PFSK-1 (cell line): ENCODE measurements at regions not wholly inside any gene's neighbourhood (a gene's known extent, or its start where the extent isn't known, plus 50 kb on each side); places are given as distances from the start of the nearest gene placed in this dataset.

Source experiments
- FOXP2 ChIP-seq: optimal IDR thresholded peaks from 2 replicates; pipeline ENCODE3; 2011; ENCODE audit warnings: borderline replicate concordance, control low read depth, inconsistent platforms; ENCODE audit not compliant: insufficient read depth; ENCODE audit errors: extremely low read length, extremely low read depth
- POLR2AphosphoS5 ChIP-seq: IDR thresholded peaks from 2 replicates; pipeline ENCODE4 v1.6.1; 2012; ENCODE audit warnings: low read depth, mild to moderate bottlenecking, control low read depth, low read length, moderate library complexity
- SIN3A ChIP-seq: IDR thresholded peaks from 2 replicates; pipeline ENCODE4 v1.6.1; 2012; ENCODE audit warnings: mild to moderate bottlenecking, low read length, moderate library complexity, borderline replicate concordance; ENCODE audit not compliant: insufficient read depth
- TAF1 ChIP-seq: IDR thresholded peaks from 2 replicates; pipeline ENCODE4 v1.6.1; 2012; ENCODE audit warnings: low read length, control low read depth, borderline replicate concordance; ENCODE audit not compliant: insufficient read depth
- TF ChIP-seq, protein P1 (sequence below), 2 experiments: IDR thresholded peaks; 2 replicates each; pipeline versions ENCODE4 v1.6.1 to v1.8.0; 2011 to 2012; ENCODE audit warnings: low read depth in 2 of 2, low read length in 2 of 2, control low read depth in 1 of 2, inconsistent platforms in 1 of 2, mild to moderate bottlenecking in 1 of 2, moderate library complexity in 1 of 2; ENCODE audit not compliant: insufficient read depth in 1 of 2

DNA sequence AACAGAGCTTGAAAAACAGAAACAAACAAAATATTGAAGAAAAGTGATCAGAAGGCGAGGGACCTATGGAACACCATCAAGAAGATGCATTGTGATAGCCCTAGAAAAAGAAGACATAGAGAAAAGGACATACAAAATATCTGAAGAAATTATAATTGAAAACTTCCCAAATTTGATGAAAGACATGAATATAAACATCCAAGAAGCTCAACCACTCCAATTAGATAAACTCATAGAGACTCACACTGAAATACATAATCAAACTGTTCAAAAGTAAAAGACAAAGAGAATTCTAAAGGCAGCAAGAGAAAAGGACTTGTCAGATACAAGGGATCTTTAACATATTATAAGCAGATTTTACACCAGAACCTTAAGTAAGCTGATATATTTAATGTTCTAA is 869.8 kb downstream of the PCDH18 start:
- no peak for TF ChIP-seq FOXP2
- no peak for TF ChIP-seq TAF1
- no peak for TF ChIP-seq SIN3A
- TF ChIP-seq POLR2AphosphoS5, result no peak

DNA sequence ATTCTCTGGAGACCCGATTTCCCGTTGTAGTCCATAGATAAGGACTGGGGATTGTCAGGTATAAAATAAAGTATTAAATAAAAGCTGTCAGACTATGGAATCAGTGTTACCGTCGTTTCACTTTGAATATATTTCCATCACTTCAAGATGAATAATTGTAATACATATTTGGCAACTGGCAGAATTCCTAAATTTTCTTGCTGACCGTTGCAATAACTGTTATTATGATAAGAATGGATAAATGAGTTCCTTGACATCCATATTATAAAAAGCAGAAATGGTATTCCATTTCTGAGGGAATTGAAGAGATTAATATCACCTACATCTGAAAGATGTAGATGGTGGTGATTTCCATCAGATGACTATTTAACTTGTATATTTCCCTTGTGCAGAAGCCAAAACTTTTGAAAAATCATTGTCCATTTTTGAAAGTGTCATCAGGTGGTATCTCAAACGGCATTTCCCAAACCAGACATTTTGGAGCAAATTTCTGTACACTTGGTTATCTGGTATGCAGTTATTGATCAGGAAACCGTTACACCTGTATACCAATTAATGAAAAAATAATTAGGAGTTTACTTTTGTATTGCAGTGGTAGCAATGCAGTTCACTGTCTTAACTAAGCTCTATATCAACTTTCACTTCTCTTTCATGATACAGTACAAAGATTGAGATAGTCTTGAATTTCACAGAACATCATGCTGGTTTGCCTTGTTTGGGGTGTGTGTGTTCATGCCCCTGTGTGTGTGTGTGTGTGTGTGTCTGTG is 878.5 kb downstream of the PCDH18 start:
- no peak for TF ChIP-seq FOXP2
- TF ChIP-seq, protein P1, sequence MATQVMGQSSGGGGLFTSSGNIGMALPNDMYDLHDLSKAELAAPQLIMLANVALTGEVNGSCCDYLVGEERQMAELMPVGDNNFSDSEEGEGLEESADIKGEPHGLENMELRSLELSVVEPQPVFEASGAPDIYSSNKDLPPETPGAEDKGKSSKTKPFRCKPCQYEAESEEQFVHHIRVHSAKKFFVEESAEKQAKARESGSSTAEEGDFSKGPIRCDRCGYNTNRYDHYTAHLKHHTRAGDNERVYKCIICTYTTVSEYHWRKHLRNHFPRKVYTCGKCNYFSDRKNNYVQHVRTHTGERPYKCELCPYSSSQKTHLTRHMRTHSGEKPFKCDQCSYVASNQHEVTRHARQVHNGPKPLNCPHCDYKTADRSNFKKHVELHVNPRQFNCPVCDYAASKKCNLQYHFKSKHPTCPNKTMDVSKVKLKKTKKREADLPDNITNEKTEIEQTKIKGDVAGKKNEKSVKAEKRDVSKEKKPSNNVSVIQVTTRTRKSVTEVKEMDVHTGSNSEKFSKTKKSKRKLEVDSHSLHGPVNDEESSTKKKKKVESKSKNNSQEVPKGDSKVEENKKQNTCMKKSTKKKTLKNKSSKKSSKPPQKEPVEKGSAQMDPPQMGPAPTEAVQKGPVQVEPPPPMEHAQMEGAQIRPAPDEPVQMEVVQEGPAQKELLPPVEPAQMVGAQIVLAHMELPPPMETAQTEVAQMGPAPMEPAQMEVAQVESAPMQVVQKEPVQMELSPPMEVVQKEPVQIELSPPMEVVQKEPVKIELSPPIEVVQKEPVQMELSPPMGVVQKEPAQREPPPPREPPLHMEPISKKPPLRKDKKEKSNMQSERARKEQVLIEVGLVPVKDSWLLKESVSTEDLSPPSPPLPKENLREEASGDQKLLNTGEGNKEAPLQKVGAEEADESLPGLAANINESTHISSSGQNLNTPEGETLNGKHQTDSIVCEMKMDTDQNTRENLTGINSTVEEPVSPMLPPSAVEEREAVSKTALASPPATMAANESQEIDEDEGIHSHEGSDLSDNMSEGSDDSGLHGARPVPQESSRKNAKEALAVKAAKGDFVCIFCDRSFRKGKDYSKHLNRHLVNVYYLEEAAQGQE (IDR thresholded peaks at IDR 0.05; ENCODE audit: insufficient read depth in 1 of 2, low read depth in 2 of 2, low read length in 2 of 2), result no peak
- TF ChIP-seq SIN3A, result no peak
- no peak for TF ChIP-seq POLR2AphosphoS5
- no peak for TF ChIP-seq TAF1

DNA sequence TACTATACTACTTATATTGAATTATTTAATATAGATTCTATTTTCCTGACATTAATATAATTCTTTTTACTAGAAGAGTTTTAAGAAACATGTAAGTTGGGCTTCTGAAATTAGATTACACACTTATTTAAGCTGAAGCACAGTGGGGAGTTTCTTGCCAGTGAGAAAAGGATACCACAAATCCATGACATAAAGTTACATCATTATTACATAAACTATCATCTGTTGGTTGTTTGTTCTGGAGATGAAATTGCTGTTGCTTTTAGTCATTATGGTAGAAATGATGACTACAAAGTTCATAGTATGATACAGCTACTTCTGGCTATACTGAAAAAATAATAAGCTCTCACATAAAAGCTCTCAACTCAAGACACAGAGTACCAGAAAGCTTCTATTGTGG is 880.4 kb downstream of the PCDH18 start:
- TF ChIP-seq FOXP2 (no peak), TAF1 (no peak), SIN3A (no peak), POLR2AphosphoS5 (no peak)
- TF ChIP-seq, protein P1 (IDR thresholded peaks at IDR 0.05; ENCODE audit: insufficient read depth in 1 of 2, low read depth in 2 of 2, low read length in 2 of 2), result no peak

DNA sequence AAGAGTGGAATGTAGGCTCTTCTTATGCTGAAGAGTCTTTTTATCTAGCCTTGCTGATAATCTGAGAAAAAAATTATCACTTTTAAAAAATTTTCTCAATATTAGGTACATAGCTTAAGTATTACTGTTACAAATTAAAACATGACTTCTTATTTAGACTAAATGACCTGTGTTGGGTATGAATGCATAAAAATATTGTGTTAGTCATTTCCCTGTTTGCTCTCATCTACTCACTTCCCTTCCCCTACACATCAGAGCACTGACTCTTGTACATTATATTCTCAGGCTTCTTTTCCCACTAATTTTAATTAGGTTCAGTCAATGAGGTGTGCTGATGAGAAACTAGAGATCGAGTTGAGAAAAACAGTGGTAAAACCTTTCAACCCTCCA is 881.0 kb downstream of the PCDH18 start:
- TF ChIP-seq TAF1, result no peak

DNA sequence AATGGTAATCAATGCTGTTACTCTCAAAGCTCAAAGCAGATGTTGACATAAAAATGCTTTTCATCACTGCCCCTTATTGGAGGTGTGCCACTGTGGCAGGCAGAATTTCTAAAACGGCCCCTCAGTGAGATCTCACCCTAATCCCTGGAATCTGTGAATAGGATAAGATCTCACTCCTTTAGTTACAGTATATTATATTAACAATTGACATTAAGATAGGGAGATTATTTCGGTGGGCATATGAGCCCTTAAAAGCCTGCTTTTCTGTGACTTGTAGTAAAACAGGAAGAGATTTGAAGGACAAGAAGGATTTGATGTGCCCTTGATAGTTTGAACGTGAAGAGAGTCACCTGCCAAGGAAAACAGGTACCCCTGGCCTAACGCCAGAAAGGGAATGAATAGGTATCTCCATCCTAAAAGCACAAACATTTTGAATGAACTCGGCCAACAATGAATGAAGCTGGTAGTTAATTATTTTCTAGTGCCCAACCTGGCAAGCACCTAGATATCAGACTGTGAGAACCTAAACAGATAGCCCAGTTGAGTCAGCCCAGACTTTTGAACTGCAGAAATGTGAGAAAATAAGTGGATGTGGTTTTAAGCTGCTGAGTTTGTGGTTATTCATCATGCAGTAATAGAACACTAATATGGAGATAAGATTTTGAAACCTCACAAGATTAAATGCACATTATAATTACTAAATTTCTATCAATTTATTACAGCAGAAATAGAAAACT is 881.6 kb downstream of the PCDH18 start:
- TF ChIP-seq, protein P1 (IDR thresholded peaks at IDR 0.05; ENCODE audit: insufficient read depth in 1 of 2, low read depth in 2 of 2, low read length in 2 of 2), result no peak
- no peak for TF ChIP-seq FOXP2
- no peak for TF ChIP-seq TAF1
- TF ChIP-seq POLR2AphosphoS5, result no peak
- no peak for TF ChIP-seq SIN3A

DNA sequence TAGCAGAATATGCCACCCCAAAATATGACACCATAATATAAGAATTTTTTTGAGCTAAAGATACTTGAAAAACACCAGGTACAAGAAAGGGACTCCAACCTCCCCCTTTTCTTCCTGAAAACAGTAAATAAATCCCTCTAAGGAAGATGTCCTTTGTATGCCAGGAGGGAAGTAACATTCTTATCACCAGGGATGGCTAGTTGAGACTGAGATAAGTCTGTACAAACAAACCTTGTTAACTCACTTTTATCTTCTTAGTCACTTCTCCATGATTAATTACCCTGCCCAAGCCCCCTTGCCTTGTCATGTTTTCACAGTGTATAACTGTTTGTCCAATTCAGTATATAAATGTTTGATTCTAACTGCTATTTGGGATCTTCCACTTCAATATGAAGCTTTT is 888.0 kb downstream of the PCDH18 start:
- TF ChIP-seq SIN3A, result no peak
- no peak for TF ChIP-seq TAF1
- no peak for TF ChIP-seq POLR2AphosphoS5
- no peak for TF ChIP-seq FOXP2
- TF ChIP-seq, protein P1 (IDR thresholded peaks at IDR 0.05; ENCODE audit: insufficient read depth in 1 of 2, low read depth in 2 of 2, low read length in 2 of 2), result no peak
